HCT116 (cell line): ENCODE measurements at regions not wholly inside any gene's neighbourhood (a gene's known extent, or its start where the extent isn't known, plus 50 kb on each side); places are given as distances from the start of the nearest gene placed in this dataset.

ENCODE experiments used
- ATAC-seq: fragments of 200-7000 bp; cut with Tn5 transposase; 2 replicates; pipeline ENCODE4 v1.9.1; 2020; ENCODE audit warnings: mild to moderate bottlenecking, moderate library complexity
- BruUV-seq: library from RNA; stranded (reverse); fragments of 400-500 nt; replicated peaks from 2 replicates; lab custom pipeline; 2021; lab: Mats Ljungman, UMichigan
- CTCF ChIA-PET: fragments of 300-600 bp; sonication (Branson Sonifier 250); formaldehyde crosslinking; loops from one replicate; lab custom pipeline; 2021; ENCODE audit warnings: antibody characterized with exemption; lab: Charles Lee
- POLR2A ChIA-PET: fragments of 300-600, 350-600 bp; sonication (Branson Sonifier 250); formaldehyde crosslinking; loops from one replicate; lab custom pipeline; 2021; ENCODE audit warnings: antibody characterized with exemption; lab: Charles Lee
- RAD21 ChIA-PET, 2 experiments: fragments of 300-600 bp; sonication (Branson Sonifier 250); formaldehyde crosslinking; loops; one replicate each; lab custom pipeline; 2023; ENCODE audit warnings: low total read pairs in 2 of 2; ENCODE audit not compliant: uncharacterized antibody in 2 of 2, unreplicated experiment in 2 of 2, low non-redundant PET in 1 of 2; lab: Charles Lee
- DNase-seq: peaks from one replicate; pipeline ENCODE4 v3.0.0-alpha.2; 2010; ENCODE audit warnings: low read depth, low spot score
- H2AFZ ChIP-seq: fragments of 200-600 bp; shearing (Covaris generic), sonication (generic); 2 replicates; pipeline ENCODE4 v1.6.1; 2017; ENCODE audit warnings: low read depth, mixed run types, mixed read lengths, antibody characterized with exemption, low read length; ENCODE audit not compliant: poor library complexity, severe bottlenecking
- H3K27ac ChIP-seq: 2 replicates; pipeline ENCODE4 v1.5.1; 2012; ENCODE audit warnings: low read depth, low read length
- H3K27me3 ChIP-seq: fragments of 200-600 bp; sonication (generic); 2 replicates; pipeline ENCODE4 v1.6.1; 2016; ENCODE audit warnings: mixed run types, low read length, mixed read lengths; ENCODE audit not compliant: insufficient read depth
- H3K36me3 ChIP-seq, 2 experiments: fragments of 200-500 bp in 1 of 2; fragments of 200-600 bp in 1 of 2; sonication (Bioruptor generic) in 1 of 2; sonication (generic) in 1 of 2; 2 replicates each; pipeline versions ENCODE4 v1.5.1 to v1.6.1; 2014 to 2016; ENCODE audit warnings: low read length in 2 of 2, inconsistent platforms in 1 of 2, mixed read lengths in 1 of 2, mixed run types in 1 of 2; ENCODE audit not compliant: insufficient read depth in 2 of 2, control insufficient read depth in 1 of 2
- H3K4me1 ChIP-seq, 2 experiments: fragments of 200-600 bp in 1 of 2; sonication (generic) in 1 of 2; 2 replicates each; pipeline versions ENCODE4 v1.5.1 to v1.6.1; 2012 to 2017; ENCODE audit warnings: low read length in 2 of 2, inconsistent platforms in 1 of 2, mild to moderate bottlenecking in 1 of 2, mixed read lengths in 1 of 2, mixed run types in 1 of 2, moderate library complexity in 1 of 2; ENCODE audit not compliant: insufficient read depth in 2 of 2, control insufficient read depth in 1 of 2
- H3K4me2 ChIP-seq: fragments of 200-600 bp; sonication (generic); 2 replicates; pipeline ENCODE4 v1.6.1; 2017; ENCODE audit warnings: mixed run types, low read length, mixed read lengths
- H3K4me3 ChIP-seq, 2 experiments: fragments of 200-600 bp in 1 of 2; sonication (generic) in 1 of 2; replicated peaks in 1 of 2; 2 replicates each; pipeline ENCODE4 v1.5.1; 2011 to 2016; ENCODE audit warnings: low read length in 2 of 2, control low read depth in 1 of 2, low read depth in 1 of 2, mild to moderate bottlenecking in 1 of 2, mixed read lengths in 1 of 2, mixed run types in 1 of 2
- H3K79me2 ChIP-seq: fragments of 200-600 bp; sonication (generic); 2 replicates; pipeline ENCODE4 v1.6.1; 2017; ENCODE audit warnings: mild to moderate bottlenecking, mixed run types, low read length, moderate library complexity, mixed read lengths; ENCODE audit not compliant: insufficient read depth
- H3K9ac ChIP-seq: fragments of 200-600 bp; sonication (generic); 2 replicates; pipeline ENCODE4 v1.6.1; 2016; ENCODE audit warnings: low read length, mixed read lengths
- H3K9me2 ChIP-seq: fragments of 200-600 bp; sonication (generic), shearing (Covaris generic); 2 replicates; pipeline ENCODE4 v1.6.1; 2017; ENCODE audit warnings: mixed run types, mild to moderate bottlenecking, moderate library complexity; ENCODE audit not compliant: insufficient read depth
- H3K9me3 ChIP-seq, 2 experiments: fragments of 200-500 bp in 1 of 2; fragments of 200-600 bp in 1 of 2; sonication (Bioruptor generic) in 1 of 2; sonication (generic) in 1 of 2; 2 replicates each; pipeline ENCODE4 v1.6.1; 2014 to 2017; ENCODE audit warnings: low read length in 2 of 2, mixed read lengths in 2 of 2, inconsistent platforms in 1 of 2, low read depth in 1 of 2, mild to moderate bottlenecking in 1 of 2, mixed run types in 1 of 2, moderate library complexity in 1 of 2; ENCODE audit not compliant: control insufficient read depth in 1 of 2, insufficient read depth in 1 of 2
- H4K20me1 ChIP-seq: fragments of 200-600 bp; sonication (generic), shearing (Covaris generic); 2 replicates; pipeline ENCODE4 v1.6.1; 2017; ENCODE audit warnings: mixed run types, mild to moderate bottlenecking, moderate library complexity; ENCODE audit not compliant: insufficient read depth
- CBX3 ChIP-seq: IDR thresholded peaks from 2 replicates; pipeline ENCODE4 v1.6.1; 2012; ENCODE audit warnings: low read depth
- CEBPB ChIP-seq: IDR thresholded peaks from 2 replicates; pipeline ENCODE4 v1.6.1; 2012; ENCODE audit warnings: low read depth
- EGR1 ChIP-seq: IDR thresholded peaks from 2 replicates; pipeline ENCODE4 v1.6.1; 2012; ENCODE audit warnings: low read depth
- EZH2 ChIP-seq: fragments of 200-600 bp; sonication (generic); IDR thresholded peaks from 2 replicates; pipeline ENCODE4 v1.6.1; 2017; ENCODE audit warnings: antibody characterized with exemption, mixed run types
- FOSL1 ChIP-seq: IDR thresholded peaks from 2 replicates; pipeline ENCODE4 v1.6.1; 2012; ENCODE audit warnings: low read depth
- MAX ChIP-seq: IDR thresholded peaks from 2 replicates; pipeline ENCODE4 v1.6.1; 2012
- POLR2A ChIP-seq: IDR thresholded peaks from 2 replicates; pipeline ENCODE4 v1.7.0; 2011; ENCODE audit warnings: borderline replicate concordance; ENCODE audit not compliant: insufficient read depth, insufficient read length; ENCODE audit errors: extremely low read depth
- POLR2AphosphoS5 ChIP-seq: IDR thresholded peaks from 2 replicates; pipeline ENCODE4 v1.6.1; 2011; ENCODE audit warnings: mild to moderate bottlenecking, low read depth, low read length, moderate library complexity
- RAD21 ChIP-seq: IDR thresholded peaks from 2 replicates; pipeline ENCODE4 v1.6.1; 2012; ENCODE audit warnings: low read depth, mild to moderate bottlenecking
- REST ChIP-seq: IDR thresholded peaks from 2 replicates; pipeline ENCODE4 v1.6.1; 2012; ENCODE audit warnings: low read depth
- SIN3A ChIP-seq: IDR thresholded peaks from 2 replicates; pipeline ENCODE4 v1.6.1; 2012; ENCODE audit warnings: low read depth
- SP1 ChIP-seq: IDR thresholded peaks from 2 replicates; pipeline ENCODE4 v1.6.1; 2012; ENCODE audit warnings: low read depth
- TCF7L2 ChIP-seq: IDR thresholded peaks from 2 replicates; pipeline ENCODE4 v1.7.0; 2011; ENCODE audit warnings: borderline replicate concordance, inconsistent platforms; ENCODE audit not compliant: insufficient read depth, insufficient read length; ENCODE audit errors: extremely low read depth
- ZFX ChIP-seq: fragments of 450-650 bp; IDR thresholded peaks from 2 replicates; pipeline ENCODE4 v1.6.1; 2017
- ZNF274 ChIP-seq: fragments of 200-500 bp; sonication (Bioruptor generic); IDR thresholded peaks from 2 replicates; pipeline ENCODE4 v1.6.1; 2014; ENCODE audit warnings: mild to moderate bottlenecking, low read depth, low read length, inconsistent platforms
- intact Hi-C: fragments of 100-400 bp; cut with micrococcal nuclease; formaldehyde crosslinking; loops from 2 replicates; pipeline ENCODE4 v1.10.0; 2022
- TF ChIP-seq, protein P1 (sequence below): IDR thresholded peaks from 2 replicates; pipeline ENCODE4 v1.6.1; 2011; ENCODE audit warnings: mild to moderate bottlenecking, low read length, moderate library complexity; ENCODE audit not compliant: insufficient replicate concordance; ENCODE audit errors: extremely low read depth

DNA sequence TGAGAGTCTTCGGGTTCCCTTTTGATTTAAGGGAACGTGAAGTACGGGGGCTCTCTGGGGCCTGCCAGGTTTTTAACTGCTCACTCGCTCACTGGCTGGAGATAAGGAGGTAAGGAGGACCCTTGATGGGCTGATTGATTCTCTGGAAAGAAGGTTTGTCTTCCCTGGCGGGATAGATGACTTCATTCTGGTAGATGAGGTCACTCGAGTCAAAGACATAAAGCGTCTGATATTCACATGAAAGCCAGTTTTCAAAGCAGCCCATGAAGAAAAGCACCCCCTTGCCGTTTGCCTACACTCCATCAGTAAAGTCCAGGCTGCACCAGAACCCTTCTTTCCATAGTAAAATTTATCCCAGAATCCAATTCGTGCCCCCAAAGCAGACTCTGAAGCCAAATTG, 233.7 kb upstream of the IRX5 start:
- no peaks in the 10 kb centered on the region for H3K9me2 ChIP-seq
- intact Hi-C loops, result no loop called here
- ChIA-PET CTCF (no interaction called here), RAD21 (no interaction called here), POLR2A (no interaction called here)
- no peaks in the 10 kb centered on the region for H3K4me1 ChIP-seq
- H3K4me2 ChIP-seq, result no peak overlapping the region
- H3K9ac ChIP-seq, result no peak overlapping the region
- no peak overlapping the region for H3K4me3 ChIP-seq
- DNase-seq (no peak), ATAC-seq (no peak)
- H3K27me3 ChIP-seq, result peaks cover 38% of the 10 kb centered on the region
- no peak overlapping the region for H3K27ac ChIP-seq
- H2AFZ ChIP-seq, result no peak overlapping the region
- no TSS peak for BruUV-seq
- no peaks in the 10 kb centered on the region for H3K79me2 ChIP-seq
- H3K9me3 ChIP-seq, result 0 out of 4 replicates have a peak, but pooled peaks cover 0 to 5% of the 10 kb centered on the region in 2 experiments
- no peak for TF ChIP-seq SP1
- no peak for TF ChIP-seq ZFX
- no peak for TF ChIP-seq CBX3
- TF ChIP-seq RAD21, result no peak
- no peak for TF ChIP-seq ZNF274
- H3K36me3 ChIP-seq, result no peaks in the 10 kb centered on the region
- no peaks in the 10 kb centered on the region for H4K20me1 ChIP-seq

DNA sequence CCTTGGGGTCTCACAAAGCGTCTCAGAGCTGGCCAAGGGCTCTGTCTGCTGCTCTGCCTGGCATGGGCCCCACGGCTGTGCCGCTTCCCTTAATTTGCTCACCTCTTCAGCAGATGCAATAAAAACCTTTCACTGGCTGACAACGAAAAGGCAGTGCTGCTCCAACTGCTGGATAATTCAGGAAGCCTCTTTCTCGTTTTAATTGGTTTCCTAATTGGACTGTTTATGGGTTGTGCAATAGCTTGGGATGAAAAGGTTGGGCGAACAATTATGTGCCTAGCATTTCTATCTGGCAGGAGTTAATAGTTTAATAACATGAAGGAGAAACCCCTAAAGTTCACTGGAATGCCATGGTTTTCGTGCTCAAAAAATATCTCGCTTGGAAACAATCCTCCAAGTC, 234.1 kb upstream of the IRX5 start:
- ATAC-seq (no peak), DNase-seq (no peak)
- TF ChIP-seq ZNF274, result no peak
- TF ChIP-seq, protein P1, sequence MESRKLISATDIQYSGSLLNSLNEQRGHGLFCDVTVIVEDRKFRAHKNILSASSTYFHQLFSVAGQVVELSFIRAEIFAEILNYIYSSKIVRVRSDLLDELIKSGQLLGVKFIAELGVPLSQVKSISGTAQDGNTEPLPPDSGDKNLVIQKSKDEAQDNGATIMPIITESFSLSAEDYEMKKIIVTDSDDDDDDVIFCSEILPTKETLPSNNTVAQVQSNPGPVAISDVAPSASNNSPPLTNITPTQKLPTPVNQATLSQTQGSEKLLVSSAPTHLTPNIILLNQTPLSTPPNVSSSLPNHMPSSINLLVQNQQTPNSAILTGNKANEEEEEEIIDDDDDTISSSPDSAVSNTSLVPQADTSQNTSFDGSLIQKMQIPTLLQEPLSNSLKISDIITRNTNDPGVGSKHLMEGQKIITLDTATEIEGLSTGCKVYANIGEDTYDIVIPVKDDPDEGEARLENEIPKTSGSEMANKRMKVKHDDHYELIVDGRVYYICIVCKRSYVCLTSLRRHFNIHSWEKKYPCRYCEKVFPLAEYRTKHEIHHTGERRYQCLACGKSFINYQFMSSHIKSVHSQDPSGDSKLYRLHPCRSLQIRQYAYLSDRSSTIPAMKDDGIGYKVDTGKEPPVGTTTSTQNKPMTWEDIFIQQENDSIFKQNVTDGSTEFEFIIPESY, result no peak
- TF ChIP-seq POLR2AphosphoS5, result no peak
- no peak for TF ChIP-seq RAD21
- TF ChIP-seq EZH2, result no peak
- no peak for TF ChIP-seq REST
- TF ChIP-seq SIN3A, result no peak
- no peak for TF ChIP-seq CBX3
- TF ChIP-seq FOSL1, result no peak
- no peak for TF ChIP-seq POLR2A
- no peak for TF ChIP-seq SP1
- TF ChIP-seq EGR1, result no peak
- TF ChIP-seq CEBPB, result no peak
- no peak for TF ChIP-seq MAX
- no peak for TF ChIP-seq ZFX
- TF ChIP-seq TCF7L2, result no peak
- ChIA-PET CTCF (no interaction called here), POLR2A (no interaction called here), RAD21 (no interaction called here)
- no peaks in the 10 kb centered on the region for H4K20me1 ChIP-seq
- intact Hi-C loops, result no loop called here
- peaks cover 42% of the 10 kb centered on the region for H3K27me3 ChIP-seq
- H3K9me2 ChIP-seq, result no peaks in the 10 kb centered on the region
- H3K27ac ChIP-seq, result no peak overlapping the region
- no peaks in the 10 kb centered on the region for H3K4me1 ChIP-seq
- no peak overlapping the region for H3K4me3 ChIP-seq
- 0 out of 4 replicates have a peak, but pooled peaks cover 0 to 5% of the 10 kb centered on the region in 2 experiments for H3K9me3 ChIP-seq
- H3K36me3 ChIP-seq, result no peaks in the 10 kb centered on the region
- no peak overlapping the region for H3K4me2 ChIP-seq
- H2AFZ ChIP-seq, result no peak overlapping the region
- no peaks in the 10 kb centered on the region for H3K79me2 ChIP-seq
- BruUV-seq, result no TSS peak
- no peak overlapping the region for H3K9ac ChIP-seq
